Progenitor cell of endocrine pancreas (in vitro differentiated cells): ENCODE measurements at regions not wholly inside any gene's neighbourhood (a gene's known extent, or its start where the extent isn't known, plus 50 kb on each side); places are given as distances from the start of the nearest gene placed in this dataset.

Experiments used
- DNase-seq: peaks from one replicate; pipeline ENCODE4 v3.0.0; 2021; ENCODE audit warnings: low spot score; ENCODE audit not compliant: unreplicated experiment
- H3K27ac Mint-ChIP-seq: 2 replicates; pipeline ENCODE4 v1.8.0; 2021; ENCODE audit warnings: mild to moderate bottlenecking, moderate library complexity, mixed read lengths
- H3K27me3 Mint-ChIP-seq: 2 replicates; pipeline ENCODE4 v1.8.0; 2021; ENCODE audit warnings: mixed read lengths
- H3K36me3 Mint-ChIP-seq: 2 replicates; pipeline ENCODE4 v1.8.0; 2022; ENCODE audit warnings: mixed read lengths; ENCODE audit not compliant: insufficient read depth
- H3K4me1 Mint-ChIP-seq: 2 replicates; pipeline ENCODE4 v1.8.0; 2021; ENCODE audit warnings: low read depth, mixed read lengths
- H3K4me3 Mint-ChIP-seq: 2 replicates; pipeline ENCODE4 v1.8.0; 2021; ENCODE audit warnings: low read depth, mild to moderate bottlenecking, moderate library complexity, mixed read lengths
- H3K9me3 Mint-ChIP-seq: 2 replicates; pipeline ENCODE4 v1.8.0; 2021; ENCODE audit warnings: low read depth, mixed read lengths
- TF ChIP-seq, protein P1 (sequence below): fragments of 200-600 bp; sonication (generic); IDR thresholded peaks from one replicate; pipeline ENCODE4 v1.5.0; 2021; ENCODE audit warnings: antibody characterized with exemption, mild to moderate bottlenecking; ENCODE audit not compliant: unreplicated experiment

GRCh38 chr2:199015072-199015471 is 442.7 kb downstream of the SATB2 start:
- Mint-ChIP-seq H3K4me3 (no peak overlapping the region), H3K27ac (no peak overlapping the region)
- TF ChIP-seq, protein P1, sequence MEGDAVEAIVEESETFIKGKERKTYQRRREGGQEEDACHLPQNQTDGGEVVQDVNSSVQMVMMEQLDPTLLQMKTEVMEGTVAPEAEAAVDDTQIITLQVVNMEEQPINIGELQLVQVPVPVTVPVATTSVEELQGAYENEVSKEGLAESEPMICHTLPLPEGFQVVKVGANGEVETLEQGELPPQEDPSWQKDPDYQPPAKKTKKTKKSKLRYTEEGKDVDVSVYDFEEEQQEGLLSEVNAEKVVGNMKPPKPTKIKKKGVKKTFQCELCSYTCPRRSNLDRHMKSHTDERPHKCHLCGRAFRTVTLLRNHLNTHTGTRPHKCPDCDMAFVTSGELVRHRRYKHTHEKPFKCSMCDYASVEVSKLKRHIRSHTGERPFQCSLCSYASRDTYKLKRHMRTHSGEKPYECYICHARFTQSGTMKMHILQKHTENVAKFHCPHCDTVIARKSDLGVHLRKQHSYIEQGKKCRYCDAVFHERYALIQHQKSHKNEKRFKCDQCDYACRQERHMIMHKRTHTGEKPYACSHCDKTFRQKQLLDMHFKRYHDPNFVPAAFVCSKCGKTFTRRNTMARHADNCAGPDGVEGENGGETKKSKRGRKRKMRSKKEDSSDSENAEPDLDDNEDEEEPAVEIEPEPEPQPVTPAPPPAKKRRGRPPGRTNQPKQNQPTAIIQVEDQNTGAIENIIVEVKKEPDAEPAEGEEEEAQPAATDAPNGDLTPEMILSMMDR: no peak

DNA sequence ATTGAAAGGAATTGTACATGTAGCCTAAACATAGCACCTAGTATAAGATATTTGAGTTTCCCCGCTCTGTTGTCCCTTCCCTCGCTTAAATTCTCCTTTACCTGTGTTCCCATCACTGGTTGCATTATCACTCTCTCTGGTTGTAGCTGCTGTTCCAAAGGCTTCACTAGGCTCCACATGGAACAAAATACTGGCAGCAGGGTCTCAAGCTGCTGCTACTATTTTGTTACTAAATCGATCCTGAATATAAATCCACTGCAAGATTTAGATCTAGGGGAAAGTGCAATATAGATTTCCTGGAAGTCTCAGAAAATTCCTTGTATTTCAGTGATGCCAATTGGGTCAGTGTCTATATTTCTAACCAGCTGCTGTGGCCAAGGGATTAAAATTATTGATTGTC is 443.5 kb downstream of the SATB2 start:
- no peak overlapping the region for H3K27ac Mint-ChIP-seq
- H3K4me3 Mint-ChIP-seq: no peak overlapping the region
- no peaks in the 10 kb centered on the region for H3K36me3 Mint-ChIP-seq
- H3K27me3 Mint-ChIP-seq: no peaks in the 10 kb centered on the region
- TF ChIP-seq, protein P1: no peak
- DNase-seq: no peak
- peaks cover 3% of the 10 kb centered on the region for H3K9me3 Mint-ChIP-seq
- no peaks in the 10 kb centered on the region for H3K4me1 Mint-ChIP-seq

More at GRCh38 chr2:199015072-199015471, 442.7 kb downstream of the SATB2 start:
- Mint-ChIP-seq H3K27me3 (no peaks in the 10 kb centered on the region), H3K36me3 (no peaks in the 10 kb centered on the region), H3K4me1 (no peaks in the 10 kb centered on the region), H3K9me3 (no peaks in the 10 kb centered on the region)
- no peak for DNase-seq

- Mint-ChIP-seq H3K36me3 (no peaks in the 10 kb centered on the region), H3K4me1 (no peaks in the 10 kb centered on the region), H3K27ac (no peak overlapping the region), H3K27me3 (no peaks in the 10 kb centered on the region), H3K9me3 (peaks cover 11% of the 10 kb centered on the region), H3K4me3 (no peak overlapping the region)
- no peak for DNase-seq
- TF ChIP-seq, protein P1: no peak
Observed at GRCh38 chr2:199011908-199012307, 445.8 kb downstream of the SATB2 start.

GRCh38 chr2:198994678-198995077 is 463.1 kb downstream of the SATB2 start:
- Mint-ChIP-seq H3K36me3 (no peaks in the 10 kb centered on the region), H3K27ac (no peak overlapping the region), H3K27me3 (no peaks in the 10 kb centered on the region), H3K4me3 (no peak overlapping the region), H3K9me3 (no peaks in the 10 kb centered on the region), H3K4me1 (no peaks in the 10 kb centered on the region)
- TF ChIP-seq, protein P1: no peak
- no peak for DNase-seq

DNA sequence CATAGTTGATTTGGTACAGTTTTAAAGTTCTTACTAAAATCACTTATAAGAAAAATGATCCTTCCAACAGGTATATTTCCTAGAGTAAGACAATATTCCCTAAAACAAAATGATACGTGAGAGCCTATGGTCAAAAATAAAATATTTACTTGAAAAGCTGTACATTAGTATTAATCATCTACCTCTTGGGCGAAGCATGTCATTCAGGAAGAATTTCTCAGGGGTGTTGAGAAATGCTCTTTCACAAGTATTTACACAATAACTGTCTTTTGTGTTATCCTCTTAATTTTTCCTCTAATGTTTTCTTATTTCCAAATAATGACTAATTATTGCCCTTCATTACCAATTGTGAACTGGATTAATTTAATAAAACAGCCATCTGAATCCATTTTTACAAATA is 466.3 kb downstream of the SATB2 start:
- TF ChIP-seq, protein P1: no peak
- no peak for DNase-seq
- Mint-ChIP-seq H3K4me3 (no peak overlapping the region), H3K4me1 (no peaks in the 10 kb centered on the region), H3K36me3 (no peaks in the 10 kb centered on the region), H3K27ac (no peak overlapping the region), H3K27me3 (no peaks in the 10 kb centered on the region), H3K9me3 (peaks cover 2% of the 10 kb centered on the region)
